A172 (cell line): ENCODE measurements at regions not wholly inside any gene's neighbourhood (a gene's known extent, or its start where the extent isn't known, plus 50 kb on each side); places are given as distances from the start of the nearest gene placed in this dataset.

ENCODE experiments used
- DNase-seq: peaks from one replicate; pipeline ENCODE4 v3.0.0-alpha.2; 2015; ENCODE audit warnings: low spot score

DNA sequence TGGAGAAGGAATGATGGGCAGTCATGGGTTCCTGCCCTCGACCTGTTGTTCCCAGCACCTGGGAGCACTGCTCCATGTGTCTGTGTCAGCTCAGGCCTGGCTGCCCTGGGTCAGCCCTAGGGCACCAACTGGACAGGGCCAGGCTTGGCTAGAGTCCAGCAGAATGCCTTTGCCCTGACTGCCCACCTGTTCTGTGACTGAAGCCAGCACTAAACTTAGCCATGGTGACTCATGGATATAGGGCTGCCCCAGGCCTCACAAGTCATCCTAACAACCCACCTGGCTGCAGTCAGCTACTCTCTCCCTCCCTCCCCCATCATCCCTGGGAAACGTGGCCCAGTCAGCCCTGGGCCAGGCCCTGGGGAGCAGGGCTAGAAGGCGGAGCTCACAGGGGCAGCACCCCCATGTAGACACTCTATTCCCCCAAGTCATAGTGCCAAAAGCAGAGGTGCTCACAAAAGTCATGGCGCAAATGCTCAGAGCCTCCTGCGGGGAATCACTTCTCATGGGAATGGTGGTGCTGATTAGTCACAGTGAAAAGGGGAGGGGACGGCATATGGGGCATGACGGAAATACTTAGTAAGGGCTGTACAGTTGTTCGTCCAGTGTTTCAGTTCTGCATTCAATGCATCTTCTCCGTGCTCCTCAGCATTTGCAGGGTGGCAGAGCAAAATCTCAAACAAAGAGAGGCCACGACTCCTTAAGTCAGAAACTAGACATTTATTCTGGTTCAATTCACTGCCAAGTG, 52.0 kb upstream of the NTF3 start:
- peak; percentile 79 for DNase-seq
